NCI-H526 treated with DMSO at 0.1 percent for 48 hours (cell line): ENCODE measurements at regions not wholly inside any gene's neighbourhood (a gene's known extent, or its start where the extent isn't known, plus 50 kb on each side); places are given as distances from the start of the nearest gene placed in this dataset.
"Not testable (repeated sequence)": the region's sequence is repeated elsewhere in the genome, so short reads cannot be mapped to it uniquely, and the experiment has no call there.

Experiments used
- DNase-seq: peaks from one replicate; lab custom pipeline; 2025; lab: John Stamatoyannopoulos, UW

DNA sequence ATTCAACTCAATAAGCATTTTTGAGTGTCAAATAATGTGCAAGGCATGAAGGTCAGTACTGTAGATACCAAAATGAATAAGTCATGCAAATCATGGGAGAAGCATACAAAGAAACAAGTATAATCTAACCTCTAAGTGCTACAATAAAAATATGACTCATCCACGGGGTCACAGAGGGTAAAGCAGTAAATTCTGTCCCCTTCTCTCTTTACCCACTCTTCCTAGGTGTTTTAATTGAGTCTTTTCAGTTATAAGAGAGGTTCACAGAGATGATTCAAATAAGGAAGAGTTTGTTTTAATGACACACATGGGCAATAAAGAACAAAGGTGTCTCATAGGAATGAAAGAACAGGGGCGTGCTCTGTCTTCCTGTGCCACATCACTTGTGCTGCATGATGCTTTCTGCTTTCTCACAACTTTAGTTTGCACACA lies 71.5 kb upstream of the DAAM1 start:
- DNase-seq: peak; percentile 97

DNA sequence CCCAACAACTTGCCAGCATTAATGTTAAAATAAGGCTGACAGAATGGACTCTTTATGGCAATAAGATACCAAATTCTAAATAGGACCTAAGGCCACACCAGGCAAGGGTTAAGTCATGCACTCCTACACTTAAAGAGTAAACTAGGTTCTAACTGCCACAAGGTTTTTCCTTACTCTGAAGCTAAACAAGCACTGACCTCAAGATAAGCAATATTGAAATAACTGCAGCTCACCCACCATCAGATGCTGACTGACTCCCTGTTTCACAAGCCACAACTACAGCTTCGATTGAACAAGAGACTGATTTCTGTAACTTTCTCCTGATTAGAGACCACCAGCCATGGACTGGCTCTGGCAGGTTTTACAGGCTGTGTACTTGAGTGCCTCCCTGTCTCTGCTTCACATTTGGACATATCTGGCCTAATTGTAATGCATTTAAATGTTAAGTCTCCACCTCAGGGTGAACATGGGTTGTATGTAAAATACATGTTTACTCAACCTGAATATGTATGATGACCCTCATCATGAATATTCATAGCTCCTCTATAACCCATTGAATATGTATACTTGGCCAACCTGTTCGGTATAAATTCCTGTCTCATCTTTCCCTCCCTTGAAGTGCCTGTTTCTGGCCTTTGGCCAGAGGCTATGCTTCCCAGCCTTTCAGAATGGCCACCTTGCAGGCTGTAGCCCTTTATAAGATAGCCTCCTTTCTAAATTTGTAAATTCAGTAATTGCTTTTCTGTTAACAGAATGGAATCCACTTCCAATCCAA lies 70.5 kb upstream of the DAAM1 start:
- peak; percentile 96 for DNase-seq

DNA sequence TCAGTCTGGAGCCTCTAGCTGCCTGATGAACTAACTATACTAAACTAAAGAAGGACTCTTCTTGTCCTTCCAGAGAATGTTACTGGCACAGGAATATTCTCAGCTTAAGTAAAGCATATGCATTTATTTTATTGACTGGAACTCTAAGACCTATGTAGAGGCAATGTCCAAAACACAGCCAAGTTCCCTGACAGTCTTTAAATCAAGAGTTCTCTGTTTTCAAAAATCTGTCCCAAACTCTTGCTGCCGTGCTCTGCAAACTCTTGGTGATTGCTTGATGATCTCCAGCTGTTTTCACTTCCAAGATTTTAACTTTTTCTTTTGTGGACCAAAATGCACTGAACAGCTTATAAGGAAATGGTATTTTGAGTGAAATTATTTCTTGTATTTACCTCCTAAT lies 67.5 kb upstream of the DAAM1 start:
- no peak for DNase-seq

DNA sequence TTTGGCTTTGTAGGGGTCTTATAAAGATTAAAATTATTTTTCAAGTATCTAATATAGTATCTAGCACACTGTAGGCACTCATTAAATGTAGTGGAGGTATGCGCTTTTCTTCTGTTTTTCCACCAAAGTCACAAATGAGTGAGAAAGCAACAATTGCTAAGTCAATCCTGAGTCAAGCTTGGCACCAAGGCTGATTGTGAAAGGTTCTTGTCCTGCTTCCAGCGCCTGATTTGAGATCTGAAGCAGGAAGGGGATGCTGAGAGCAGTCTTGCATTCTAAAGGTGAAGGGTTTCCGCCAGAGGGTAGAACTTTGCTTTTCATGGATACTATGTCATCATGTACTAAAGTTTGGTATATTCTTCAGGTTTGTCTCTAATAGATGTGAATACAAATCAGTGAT lies 64.9 kb upstream of the DAAM1 start:
- DNase-seq: no peak

DNA sequence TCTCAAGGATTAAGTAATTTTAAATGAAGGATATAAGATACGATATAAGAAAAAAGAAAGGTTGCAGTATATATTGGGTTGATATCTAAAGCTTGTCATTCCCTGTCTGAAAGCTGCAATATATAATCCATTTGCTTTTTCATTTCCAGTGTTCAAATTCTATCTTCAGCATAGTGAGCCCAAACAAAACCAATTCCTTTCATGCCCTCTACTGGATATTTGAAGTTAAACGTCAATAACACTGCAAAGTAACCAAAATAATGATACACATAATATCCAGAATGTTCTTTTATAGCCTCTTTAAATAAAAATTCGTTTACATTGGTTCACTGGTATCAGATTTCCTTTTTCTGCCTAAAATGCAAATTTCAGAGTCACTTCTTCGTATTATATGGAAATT lies 64.5 kb upstream of the DAAM1 start:
- peak; percentile 88 for DNase-seq

DNA sequence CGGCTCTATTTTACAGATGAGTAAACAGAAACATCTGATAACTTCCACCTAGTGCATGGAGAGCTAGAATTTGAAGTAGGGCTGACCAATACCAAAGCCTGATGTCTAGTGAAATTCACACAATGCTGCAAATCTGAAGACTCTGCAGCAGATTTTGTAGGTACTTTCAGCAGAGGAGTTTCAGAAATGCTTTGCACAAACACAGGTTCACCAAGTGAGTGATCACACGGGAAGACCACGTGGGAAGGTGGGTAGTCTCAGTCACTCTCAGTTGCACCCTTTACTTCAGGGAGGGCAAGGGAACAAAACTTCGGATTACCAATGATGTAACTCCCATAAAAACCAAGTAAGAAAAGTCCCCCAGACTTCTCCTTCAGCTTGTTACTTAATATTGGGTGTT lies 63.3 kb upstream of the DAAM1 start:
- no peak for DNase-seq

DNA sequence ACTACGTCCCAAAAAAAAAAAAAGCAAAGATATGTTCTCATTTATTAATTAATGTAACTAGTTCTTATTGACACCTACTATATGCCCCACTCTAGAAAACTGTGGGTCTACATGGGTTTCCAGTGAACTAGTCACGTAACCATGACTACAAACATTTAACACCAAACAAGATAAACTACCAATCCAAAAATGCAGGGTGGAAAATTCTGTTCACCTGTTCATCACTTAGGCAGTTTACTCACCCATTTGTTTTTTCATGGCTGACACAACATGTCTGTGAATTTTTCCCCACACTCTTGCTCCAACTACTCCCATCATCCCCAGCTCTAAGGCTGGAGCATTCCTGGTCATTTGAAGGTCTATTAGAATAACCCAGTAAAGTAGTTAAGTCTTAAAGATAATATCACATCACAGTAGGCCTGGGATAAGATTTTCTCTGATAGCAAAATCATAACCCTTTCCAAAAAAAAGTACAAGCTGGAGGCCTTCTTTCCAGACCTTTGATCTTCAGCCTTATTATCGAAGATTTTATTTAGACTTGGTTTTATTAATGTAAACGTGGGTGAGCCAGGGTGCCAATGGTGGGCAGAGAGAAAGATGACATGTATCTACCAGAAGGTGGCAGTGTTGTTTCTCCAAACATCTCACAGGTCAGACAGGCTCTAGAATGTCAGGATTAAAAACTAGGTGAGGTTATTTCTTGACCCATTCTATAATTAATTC lies 61.6 kb upstream of the DAAM1 start:
- peak; percentile 82 for DNase-seq

DNA sequence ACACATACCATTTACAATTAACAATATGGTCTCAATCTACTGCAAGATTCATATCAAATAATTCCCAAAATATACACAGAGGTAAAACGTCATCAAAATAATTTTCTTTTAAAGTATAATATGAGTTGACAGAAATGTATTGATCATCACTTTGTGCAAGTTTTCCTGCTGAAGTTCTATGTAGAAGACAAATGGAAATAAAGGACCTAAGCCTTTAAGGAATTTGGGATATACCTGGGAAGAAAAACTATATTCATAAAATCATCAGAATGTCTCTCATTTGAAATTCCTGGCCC lies 61.1 kb upstream of the DAAM1 start:
- DNase-seq: no peak

DNA sequence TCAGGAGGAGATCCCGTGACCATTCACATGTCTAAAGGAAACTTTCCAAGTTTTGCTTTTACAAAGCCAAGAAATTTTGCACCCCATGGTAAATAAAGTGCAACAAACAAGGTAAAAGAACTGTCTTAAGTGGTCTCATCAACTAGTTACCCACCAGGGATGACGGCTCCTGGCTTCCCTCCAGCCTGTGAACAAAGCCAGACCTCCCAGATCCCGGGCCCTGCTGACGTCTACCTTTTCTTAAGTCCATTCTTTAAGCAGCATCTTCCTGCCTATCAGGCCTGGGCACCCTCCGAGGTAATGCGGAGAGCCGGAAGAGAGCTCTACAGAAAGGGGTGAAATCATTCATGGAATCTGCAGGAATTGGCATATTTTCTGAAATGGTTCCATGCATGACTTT lies 58.0 kb upstream of the DAAM1 start:
- DNase-seq: no peak

DNA sequence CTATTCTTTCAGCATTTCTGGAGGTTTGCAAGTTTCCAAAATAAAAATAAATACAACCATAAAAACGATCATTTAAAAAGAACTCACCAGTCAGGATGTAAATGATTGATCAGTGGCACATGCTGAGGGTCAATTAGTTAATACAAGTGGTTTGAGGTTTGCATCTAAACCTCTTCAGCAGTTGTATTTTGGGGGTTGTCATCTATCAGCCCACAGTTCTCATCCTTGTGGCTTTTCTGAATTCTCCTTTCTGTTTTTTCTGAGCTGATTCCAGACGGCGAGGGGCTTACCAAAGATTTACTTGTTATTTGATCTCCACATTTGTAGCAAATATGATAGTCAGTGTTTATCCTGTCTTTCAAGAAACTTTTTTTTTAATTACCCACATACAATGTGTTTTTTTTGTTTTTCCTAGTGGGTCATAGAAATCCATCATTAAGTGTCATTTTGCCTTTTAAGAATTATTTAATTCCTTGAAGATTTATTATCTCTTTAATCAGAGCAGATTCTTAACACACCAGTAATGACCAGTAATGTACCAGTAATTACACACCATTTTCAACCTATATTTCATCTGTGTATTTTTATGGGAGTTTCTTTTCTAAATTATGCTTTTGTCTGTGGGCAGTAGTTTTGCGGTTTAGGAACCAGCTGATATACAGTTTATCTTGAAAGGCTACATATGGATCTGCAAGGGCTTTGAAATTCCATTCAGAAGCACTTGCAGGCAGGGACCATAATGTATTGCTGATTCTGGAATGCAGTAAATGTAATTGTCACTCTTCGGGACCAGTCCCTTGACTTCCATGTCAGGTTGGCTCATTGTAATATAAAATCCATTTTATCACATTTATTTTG lies 56.3 kb upstream of the DAAM1 start:
- DNase-seq: no peak

DNA sequence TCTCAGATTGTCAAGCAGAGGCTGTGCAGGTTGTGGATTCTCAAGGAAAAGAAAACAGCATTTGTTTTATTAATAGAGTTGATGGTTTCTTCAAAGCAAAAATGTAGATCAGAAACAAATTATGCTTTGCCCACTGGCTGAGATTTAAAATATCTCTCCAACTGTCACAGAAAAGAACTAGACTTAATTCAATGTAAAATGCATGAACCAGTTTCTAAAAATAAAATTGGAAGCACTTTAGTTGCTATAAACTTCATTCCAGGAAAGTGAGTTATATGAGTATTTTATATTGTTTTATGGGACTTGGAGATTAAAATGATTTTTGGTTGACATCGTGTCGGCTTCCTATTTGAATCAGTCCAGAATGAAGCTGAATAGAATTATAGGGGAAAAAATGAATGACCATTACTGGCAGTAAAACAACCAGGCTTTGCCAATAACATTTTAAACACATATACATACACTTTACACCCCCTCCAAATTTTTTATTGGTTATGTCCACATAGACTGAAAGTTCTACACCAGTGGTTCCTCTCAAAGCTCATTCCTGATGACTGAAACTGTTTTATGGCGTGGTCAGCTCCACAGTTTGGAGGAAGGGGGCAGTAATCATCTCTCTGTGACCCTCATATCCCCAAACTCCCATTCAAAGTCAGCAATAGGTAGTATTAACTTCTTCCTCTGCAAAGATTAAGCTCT lies 55.5 kb upstream of the DAAM1 start:
- no peak for DNase-seq

DNA sequence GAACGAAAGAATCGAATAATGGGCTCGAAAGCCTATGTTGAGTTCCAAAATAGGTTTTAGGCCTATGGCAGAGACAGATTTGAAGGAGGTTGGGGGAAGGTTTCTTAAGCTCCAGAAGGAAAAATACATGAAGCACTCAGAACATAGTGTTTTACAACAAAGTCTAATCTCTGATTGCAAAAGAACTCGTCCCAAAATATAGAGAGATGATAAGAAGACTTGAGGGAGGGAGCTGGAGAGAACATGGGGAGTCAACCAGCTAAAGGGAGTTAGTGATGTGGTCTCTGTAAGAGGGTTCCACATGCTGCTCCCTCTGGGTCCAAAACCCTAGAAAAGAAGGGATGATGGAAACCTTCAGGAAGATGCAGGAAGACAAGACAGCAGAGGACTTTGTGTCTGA lies 54.8 kb upstream of the DAAM1 start:
- DNase-seq: no peak

DNA sequence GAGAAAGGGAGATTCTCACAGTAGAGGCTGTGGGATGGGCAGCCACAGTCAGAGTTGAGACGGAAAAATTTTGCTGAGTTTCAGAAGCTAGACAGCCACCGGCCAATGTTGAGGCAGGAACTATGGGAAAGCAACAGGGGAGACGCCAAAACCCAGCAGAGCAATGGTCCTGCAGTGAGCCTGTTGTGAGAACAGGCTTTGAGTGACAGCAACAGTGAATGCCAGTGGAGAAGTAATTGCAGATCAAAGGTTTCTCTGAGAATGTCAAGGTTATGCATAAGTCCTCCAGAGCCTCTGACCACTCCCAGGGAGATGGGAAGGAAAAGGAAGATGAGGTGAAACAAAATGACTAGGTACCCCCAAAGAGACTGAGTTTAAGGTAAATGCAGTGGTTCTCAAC lies 54.2 kb upstream of the DAAM1 start:
- no peak for DNase-seq

DNA sequence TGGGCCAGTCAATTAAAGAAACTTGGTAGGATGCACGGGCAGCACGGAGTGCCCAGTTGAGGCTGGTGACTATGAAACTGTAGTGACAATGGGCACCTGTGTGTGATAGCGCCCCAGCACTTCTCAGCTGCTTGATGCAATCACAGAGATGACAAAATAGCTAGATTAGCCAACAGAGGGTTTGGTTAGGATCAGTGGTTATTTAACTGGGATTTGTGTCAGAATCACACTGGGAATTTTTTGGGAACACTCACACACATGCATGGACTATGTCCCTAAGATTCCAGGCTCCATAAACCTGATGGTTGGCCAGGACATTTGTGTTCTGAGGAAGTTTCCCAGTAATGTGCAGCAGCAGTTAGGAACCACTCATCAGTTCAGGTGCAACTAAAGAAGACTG lies 51.2 kb upstream of the DAAM1 start:
- DNase-seq: no peak

DNA sequence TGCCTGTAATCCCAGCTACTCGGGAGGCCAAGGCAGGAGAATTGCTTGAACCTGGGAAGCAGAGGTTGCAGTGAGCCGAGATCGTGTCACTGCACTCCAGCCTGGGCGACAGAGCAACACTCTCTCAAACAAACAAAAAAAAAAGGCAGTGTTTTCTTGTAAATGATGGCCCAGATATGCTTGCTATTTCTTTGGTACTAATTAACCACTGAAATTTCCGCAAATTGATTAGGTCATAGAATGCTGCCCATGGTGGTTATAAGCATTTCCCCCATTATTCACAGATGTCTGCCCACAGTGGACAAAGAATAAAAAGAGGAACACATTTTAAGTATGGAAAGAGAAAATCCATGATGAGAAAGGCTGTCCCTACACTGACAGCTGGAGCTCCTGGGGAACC lies 49.9 kb upstream of the DAAM1 start:
- DNase-seq: not testable (repeated sequence)
